Esophagus muscularis mucosa (tissue), 4 donors: ENCODE measurements at regions not wholly inside any gene's neighbourhood (a gene's known extent, or its start where the extent isn't known, plus 50 kb on each side); places are given as distances from the start of the nearest gene placed in this dataset.
A peak's percentile ranks its signal among the peaks of the same experiment; 100 is the strongest.

Source experiments
- DNase-seq: peaks from one replicate; pipeline ENCODE4 v3.0.0-alpha.2; 2017; ENCODE audit errors: extremely low spot score
- H3K27ac ChIP-seq, 4 donors: fragments of 200-600 bp; sonication (generic); replicated peaks in 1 of 4; 1 replicate in 3 of 4; 2 replicates in 1 of 4; pipeline ENCODE4 v1.5.1; 2016 to 2019; ENCODE audit warnings: mild to moderate bottlenecking in 1 of 4
- H3K27me3 ChIP-seq, 4 donors: fragments of 200-600 bp; sonication (generic); one replicate each; pipeline versions ENCODE4 v1.5.1 to v1.6.0; 2016 to 2019
- H3K36me3 ChIP-seq, 4 donors: fragments of 200-600 bp; sonication (generic); one replicate each; pipeline ENCODE4 v1.5.1; 2016 to 2019
- H3K4me1 ChIP-seq, 4 donors: fragments of 200-600 bp; sonication (generic); one replicate each; pipeline ENCODE4 v1.5.1; 2016 to 2019
- H3K4me3 ChIP-seq, 4 donors: fragments of 200-600 bp; sonication (generic); 1 replicate in 2 of 4; 2 replicates in 2 of 4; pipeline ENCODE4 v1.5.1; 2016 to 2019; ENCODE audit warnings: mild to moderate bottlenecking in 4 of 4, moderate library complexity in 1 of 4
- H3K9me3 ChIP-seq, 4 donors: fragments of 200-600 bp; sonication (generic); 1 replicate in 3 of 4; 2 replicates in 1 of 4; pipeline ENCODE4 v1.5.1; 2016 to 2019
- CTCF ChIP-seq, 3 experiments: fragments of 200-600 bp in 2 of 3; fragments of 450-650 bp in 1 of 3; sonication (generic) in 2 of 3; IDR thresholded peaks; one replicate each; pipeline ENCODE4 v1.5.1; 2017 to 2019; ENCODE audit warnings: antibody characterized with exemption in 3 of 3, mild to moderate bottlenecking in 2 of 3, moderate library complexity in 1 of 3
- EP300 ChIP-seq: sonication (generic); formaldehyde crosslinking; IDR thresholded peaks from one replicate; pipeline ENCODE4 v1.6.1; 2017; ENCODE audit warnings: antibody characterized with exemption
- POLR2A ChIP-seq: fragments of 450-650 bp; IDR thresholded peaks from one replicate; pipeline ENCODE4 v1.6.1; 2017; ENCODE audit warnings: antibody characterized with exemption, moderate library complexity, mild to moderate bottlenecking, low read depth
- POLR2AphosphoS5 ChIP-seq, 2 donors: sonication (generic); formaldehyde crosslinking; IDR thresholded peaks; one replicate each; pipeline ENCODE4 v1.6.1; 2017; ENCODE audit warnings: antibody characterized with exemption in 2 of 2
- WGBS: methylation state at CpG from one replicate; pipeline ENCODE4 v1.1.5; 2018; 5-methylcytosine and 5-hydroxymethylcytosine counted together
- intact Hi-C: fragments of 100-400 bp; cut with DNase I; formaldehyde crosslinking; loops from one replicate; pipeline ENCODE4 v1.15.1; 2023

- no peak overlapping the region for H3K27ac ChIP-seq
- H3K4me1 ChIP-seq, result peaks cover 0 to 8% (median 0%) of the 10 kb centered on the region in 4 donors
- DNase-seq, result peak; percentile 62
- no peak overlapping the region for H3K4me3 ChIP-seq
- TF ChIP-seq CTCF (IDR thresholded peaks at IDR 0.05) (no peak), POLR2AphosphoS5 (IDR thresholded peaks at IDR 0.05) (no peak), EP300 (no peak), POLR2A (no peak)
- intact Hi-C loops, result no loop called here
- no peaks in the 10 kb centered on the region for H3K9me3 ChIP-seq
- WGBS, result 100% methylated on average over 1 of the region's 1 CpG
- peaks cover 0 to 14% (median 0%) of the 10 kb centered on the region in 4 donors for H3K27me3 ChIP-seq
- no peaks in the 10 kb centered on the region for H3K36me3 ChIP-seq
These were observed 210.3 kb downstream of the CYP26B1 start for GRCh38 chr2:71937396-71937795.

DNA sequence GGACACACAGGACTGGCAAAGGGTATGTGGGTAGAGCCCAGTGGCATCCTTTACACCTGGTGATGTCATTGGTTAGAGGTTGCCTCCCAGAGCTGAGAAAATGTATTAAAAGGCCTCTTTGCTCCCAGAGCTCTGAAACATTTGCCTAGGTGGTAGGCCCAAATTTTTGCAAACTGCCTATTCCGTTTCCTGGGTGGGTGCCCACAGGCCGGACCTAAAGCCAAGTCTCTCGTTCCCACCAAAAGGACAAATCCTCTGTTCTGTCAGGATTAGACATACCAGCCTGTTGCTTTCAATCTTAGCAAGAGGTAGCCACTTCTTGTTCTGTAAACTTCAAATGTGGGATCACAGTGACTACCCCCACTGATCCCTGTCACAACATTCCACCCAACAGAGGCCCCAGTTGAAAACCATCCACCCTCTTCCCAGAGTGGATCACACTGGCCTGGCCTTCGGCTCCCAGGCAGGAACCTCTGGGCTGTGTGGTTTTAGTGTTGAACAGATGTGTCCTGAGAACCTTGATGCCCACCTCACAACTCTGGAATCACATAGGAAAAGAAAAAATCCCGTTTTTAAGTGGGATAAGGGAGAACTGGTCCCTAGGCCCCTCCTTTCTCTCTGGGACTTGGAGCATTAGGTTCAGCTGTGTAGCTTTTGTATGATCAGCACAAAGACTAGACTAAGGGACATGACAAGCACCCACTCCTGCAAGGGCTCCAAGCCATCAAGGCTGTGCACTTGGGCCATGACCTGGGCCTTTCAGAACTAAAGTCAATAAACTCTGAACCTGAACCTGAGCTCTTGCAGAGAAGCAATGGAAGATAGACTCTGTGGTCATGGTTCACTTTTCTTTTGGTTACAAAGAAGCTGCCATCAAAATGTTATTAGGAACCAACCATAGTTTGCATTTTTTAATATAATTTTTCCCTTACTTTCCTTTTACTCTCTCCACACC, 211.3 kb downstream of the CYP26B1 start:
- TF ChIP-seq POLR2AphosphoS5 (IDR thresholded peaks at IDR 0.05), result no peak
- TF ChIP-seq POLR2A, result no peak
- TF ChIP-seq CTCF (IDR thresholded peaks at IDR 0.05), result no peak
- TF ChIP-seq EP300, result no peak
- peaks cover 0 to 8% (median 0%) of the 10 kb centered on the region in 4 donors for H3K4me1 ChIP-seq
- peak; percentile 79 for DNase-seq
- intact Hi-C loops, result no loop called here
- no peak overlapping the region for H3K4me3 ChIP-seq
- H3K9me3 ChIP-seq, result no peaks in the 10 kb centered on the region
- no peak overlapping the region for H3K27ac ChIP-seq
- no peaks in the 10 kb centered on the region for H3K36me3 ChIP-seq
- peaks cover 0 to 9% (median 0%) of the 10 kb centered on the region in 4 donors for H3K27me3 ChIP-seq
- 79% methylated on average over 5 of the region's 5 CpGs for WGBS

DNA sequence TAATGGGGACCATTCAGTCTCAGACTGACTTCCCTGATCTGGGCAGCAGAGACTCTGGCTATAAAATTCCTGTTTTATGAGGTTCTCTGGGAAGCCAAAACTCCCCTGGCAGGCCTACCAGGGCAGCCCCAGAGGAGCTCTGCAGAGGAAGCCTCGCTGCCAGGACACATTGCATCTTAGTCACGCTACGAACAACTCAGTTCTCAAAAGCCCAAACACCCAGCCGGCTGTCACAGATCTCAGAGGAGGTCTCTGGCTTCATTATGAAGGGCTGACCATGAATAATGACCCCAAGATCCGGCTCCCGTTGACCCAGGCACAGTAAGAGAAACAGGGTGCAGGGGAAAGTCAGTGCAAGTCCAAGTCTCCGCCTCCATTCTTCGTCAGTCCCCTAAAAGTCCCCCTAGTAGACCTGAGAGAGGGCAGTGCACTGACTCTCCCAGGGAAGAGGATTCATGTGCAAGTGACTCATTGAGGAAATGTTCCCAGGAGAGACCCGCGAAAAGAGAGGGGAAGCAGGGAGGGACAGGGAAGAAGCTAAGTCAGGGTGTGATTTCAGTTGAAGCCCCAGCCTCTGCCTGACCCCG, 212.3 kb downstream of the CYP26B1 start:
- Histone ChIP-seq H3K9me3 (no peaks in the 10 kb centered on the region), H3K27me3 (peaks cover 0 to 9% (median 0%) of the 10 kb centered on the region in 4 donors), H3K4me3 (no peak overlapping the region), H3K4me1 (peaks cover 0 to 8% (median 0%) of the 10 kb centered on the region in 4 donors), H3K27ac (peak overlapping the region in 3 of 4 donors; percentile 41 to 58 (median 44)), H3K36me3 (no peaks in the 10 kb centered on the region)
- intact Hi-C loops, result no loop called here
- TF ChIP-seq POLR2AphosphoS5 (IDR thresholded peaks at IDR 0.05) (no peak), POLR2A (no peak), CTCF (IDR thresholded peaks at IDR 0.05) (no peak), EP300 (no peak)
- DNase-seq, result peak; percentile 91
- 71% methylated on average over 11 of the region's 11 CpGs for WGBS

- intact Hi-C loops, result no loop called here
- Histone ChIP-seq H3K27ac (peak overlapping the region in 3 of 4 donors; percentile 41 to 58 (median 44)), H3K4me3 (no peak overlapping the region), H3K9me3 (no peaks in the 10 kb centered on the region), H3K27me3 (peaks cover 0 to 9% (median 0%) of the 10 kb centered on the region in 4 donors), H3K36me3 (no peaks in the 10 kb centered on the region), H3K4me1 (peaks cover 0 to 3% (median 0%) of the 10 kb centered on the region in 4 donors)
- DNase-seq, result peak; percentile 89
- 69% methylated on average over 4 of the region's 4 CpGs for WGBS
- TF ChIP-seq POLR2AphosphoS5 (IDR thresholded peaks at IDR 0.05), result peak; percentile 41 to 66
- no peak for TF ChIP-seq CTCF (IDR thresholded peaks at IDR 0.05)
These were observed 212.9 kb downstream of the CYP26B1 start for GRCh38 chr2:71934595-71935261.
